Right lobe of liver (tissue), 6 donors: ENCODE measurements at regions not wholly inside any gene's neighbourhood (a gene's known extent, or its start where the extent isn't known, plus 50 kb on each side); places are given as distances from the start of the nearest gene placed in this dataset.

Experiments used
- ATAC-seq, 4 donors: fragments of 200-7000 bp; cut with Tn5 transposase; one replicate each; pipeline ENCODE4 v1.9.1; 2020; ENCODE audit warnings: mild to moderate bottlenecking in 4 of 4, moderate library complexity in 4 of 4
- DNase-seq, 3 donors: peaks; one replicate each; pipeline ENCODE4 v3.0.0-alpha.2; 2020
- H3K27ac ChIP-seq, 3 donors: fragments of 200-600 bp; one replicate each; pipeline ENCODE4 v1.8.0; 2022
- H3K27me3 ChIP-seq, 2 donors: fragments of 200-600 bp; one replicate each; pipeline ENCODE4 v1.8.0; 2022
- H3K36me3 ChIP-seq, 4 donors: fragments of 200-600 bp; sonication (generic) in 1 of 4; one replicate each; pipeline versions ENCODE4 v1.5.1 to v1.8.0; 2017 to 2022; ENCODE audit warnings: control low read depth in 1 of 4
- H3K4me1 ChIP-seq, 4 donors: fragments of 200-600 bp; sonication (generic) in 1 of 4; one replicate each; pipeline versions ENCODE4 v1.5.1 to v1.8.0; 2017 to 2022; ENCODE audit warnings: control low read depth in 1 of 4
- H3K4me3 ChIP-seq, 3 donors: fragments of 200-600 bp; one replicate each; pipeline ENCODE4 v1.8.0; 2022
- H3K9me3 ChIP-seq, 4 donors: fragments of 200-600 bp; sonication (generic) in 1 of 4; one replicate each; pipeline versions ENCODE4 v1.5.1 to v1.8.0; 2017 to 2022; ENCODE audit warnings: control low read depth in 1 of 4
- CTCF ChIP-seq, 4 donors: fragments of 200-600 bp in 3 of 4; fragments of 450-650 bp in 1 of 4; IDR thresholded peaks; one replicate each; pipeline versions ENCODE4 v1.5.1 to v1.8.0; 2016 to 2022; ENCODE audit warnings: antibody characterized with exemption in 4 of 4, mild to moderate bottlenecking in 2 of 4
- POLR2A ChIP-seq: fragments of 450-650 bp; IDR thresholded peaks from one replicate; pipeline ENCODE4 v1.6.1; 2017; ENCODE audit warnings: antibody characterized with exemption, mild to moderate bottlenecking
- WGBS: methylation state at CpG from one replicate; pipeline ENCODE4 v1.1.6; 2018; ENCODE audit warnings: low coverage, low lambda C conversion rate; ENCODE audit not compliant: insufficient coverage; ENCODE audit errors: missing lambda C conversion rate; 5-methylcytosine and 5-hydroxymethylcytosine counted together
- intact Hi-C, 2 donors: fragments of 100-400 bp; cut with DNase I; formaldehyde crosslinking; loops; one replicate each; pipeline versions ENCODE4 v1.11.2 to v1.14.1; 2022
- donor health status: DM: no; HTN: yes; CAD: no.
- donor health status: DM: no; HTN: no; CAD: no.
- donor health status: DM: no; HTN: no; CAD: no.
- donor health status: DM: no; HTN: yes; CAD: no.
- donor health status: DM: no; HTN: yes; CAD: no.

- H3K36me3 ChIP-seq, result no peaks in the 10 kb centered on the region
- H3K27ac ChIP-seq, result no peak overlapping the region
- no peak for ATAC-seq
- no peak overlapping the region for H3K4me3 ChIP-seq
- H3K4me1 ChIP-seq, result peaks cover 0 to 3% (median 0%) of the 10 kb centered on the region in 4 donors
- WGBS, result 80% methylated on average over 3 of the region's 3 CpGs
- intact Hi-C loops, result no loop called here
- no peaks in the 10 kb centered on the region for H3K27me3 ChIP-seq
- no peak for DNase-seq
- no peaks in the 10 kb centered on the region for H3K9me3 ChIP-seq
- TF ChIP-seq POLR2A (no peak), CTCF (IDR thresholded peaks at IDR 0.05) (no peak)
Measured at GRCh38 chr7:77476871-77477270, 60.2 kb upstream of the PTPN12 start.

GRCh38 chr7:77475181-77475580, 59.0 kb upstream of the GSAP start:
- no peak for TF ChIP-seq POLR2A
- TF ChIP-seq CTCF (IDR thresholded peaks at IDR 0.05), result no peak
- intact Hi-C loops, result no loop called here
- H3K9me3 ChIP-seq, result no peaks in the 10 kb centered on the region
- ATAC-seq, result no peak
- H3K36me3 ChIP-seq, result no peaks in the 10 kb centered on the region
- no peaks in the 10 kb centered on the region for H3K27me3 ChIP-seq
- H3K4me1 ChIP-seq, result peaks cover 0 to 3% (median 0%) of the 10 kb centered on the region in 4 donors
- no peak for DNase-seq
- H3K27ac ChIP-seq, result no peak overlapping the region
- no peak overlapping the region for H3K4me3 ChIP-seq

GRCh38 chr7:77474756-77475155, 58.6 kb upstream of the GSAP start:
- Histone ChIP-seq H3K4me3 (no peak overlapping the region), H3K27me3 (no peaks in the 10 kb centered on the region), H3K4me1 (peaks cover 0 to 1% (median 0%) of the 10 kb centered on the region in 4 donors), H3K9me3 (no peaks in the 10 kb centered on the region), H3K27ac (no peak overlapping the region), H3K36me3 (no peaks in the 10 kb centered on the region)
- ATAC-seq, result no peak
- 22% methylated on average over 1 of the region's 3 CpGs for WGBS
- no peak for TF ChIP-seq CTCF (IDR thresholded peaks at IDR 0.05)
- no peak for DNase-seq
- intact Hi-C loops, result no loop called here

GRCh38 chr7:77473229-77474005, 57.3 kb upstream of the GSAP start:
- H3K27me3 ChIP-seq, result no peaks in the 10 kb centered on the region
- H3K4me1 ChIP-seq, result no peaks in the 10 kb centered on the region
- TF ChIP-seq POLR2A (no peak), CTCF (IDR thresholded peaks at IDR 0.05) (no peak)
- intact Hi-C loops, result no loop called here
- no peak for DNase-seq
- no peak overlapping the region for H3K27ac ChIP-seq
- no peaks in the 10 kb centered on the region for H3K9me3 ChIP-seq
- no peaks in the 10 kb centered on the region for H3K36me3 ChIP-seq
- peak; percentile 34 to 59 (median 46) for ATAC-seq
- 65% methylated on average over 8 of the region's 8 CpGs for WGBS
- H3K4me3 ChIP-seq, result no peak overlapping the region
